ENCODE measurements at regions not wholly inside any gene's neighbourhood (a gene's known extent, or its start where the extent isn't known, plus 50 kb on each side); places are given as distances from the start of the nearest gene placed in this dataset.

DNA sequence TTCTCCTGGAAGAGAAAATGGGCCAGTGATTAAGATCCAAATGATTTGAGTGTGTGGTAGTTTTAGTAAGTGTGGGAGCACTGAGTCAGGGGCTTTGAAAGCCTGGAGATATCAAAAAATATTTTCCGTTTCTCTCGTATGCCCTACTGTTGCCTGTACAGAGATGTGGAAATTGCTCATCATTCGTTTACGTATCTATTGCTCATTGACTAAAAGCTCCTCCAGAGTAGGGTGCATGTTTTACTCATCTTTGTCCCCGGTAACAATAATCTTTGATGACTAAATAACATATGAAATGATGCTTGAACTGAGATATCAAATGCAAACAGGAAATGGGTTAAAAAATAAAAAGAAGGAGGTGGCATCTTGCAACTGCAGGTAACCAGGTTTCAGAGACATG is 114.2 kb upstream of the FST start:
- TF ChIP-seq, protein P1, sequence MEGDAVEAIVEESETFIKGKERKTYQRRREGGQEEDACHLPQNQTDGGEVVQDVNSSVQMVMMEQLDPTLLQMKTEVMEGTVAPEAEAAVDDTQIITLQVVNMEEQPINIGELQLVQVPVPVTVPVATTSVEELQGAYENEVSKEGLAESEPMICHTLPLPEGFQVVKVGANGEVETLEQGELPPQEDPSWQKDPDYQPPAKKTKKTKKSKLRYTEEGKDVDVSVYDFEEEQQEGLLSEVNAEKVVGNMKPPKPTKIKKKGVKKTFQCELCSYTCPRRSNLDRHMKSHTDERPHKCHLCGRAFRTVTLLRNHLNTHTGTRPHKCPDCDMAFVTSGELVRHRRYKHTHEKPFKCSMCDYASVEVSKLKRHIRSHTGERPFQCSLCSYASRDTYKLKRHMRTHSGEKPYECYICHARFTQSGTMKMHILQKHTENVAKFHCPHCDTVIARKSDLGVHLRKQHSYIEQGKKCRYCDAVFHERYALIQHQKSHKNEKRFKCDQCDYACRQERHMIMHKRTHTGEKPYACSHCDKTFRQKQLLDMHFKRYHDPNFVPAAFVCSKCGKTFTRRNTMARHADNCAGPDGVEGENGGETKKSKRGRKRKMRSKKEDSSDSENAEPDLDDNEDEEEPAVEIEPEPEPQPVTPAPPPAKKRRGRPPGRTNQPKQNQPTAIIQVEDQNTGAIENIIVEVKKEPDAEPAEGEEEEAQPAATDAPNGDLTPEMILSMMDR (IDR thresholded peaks at IDR 0.05) = no peak
- no peak for TF ChIP-seq POLR2A (IDR thresholded peaks at IDR 0.05)
